Heart left ventricle (tissue), 13 donors: ENCODE measurements at regions not wholly inside any gene's neighbourhood (a gene's known extent, or its start where the extent isn't known, plus 50 kb on each side); places are given as distances from the start of the nearest gene placed in this dataset.

Experiments used
- CTCF ChIP-seq, 12 donors: fragments of 200-600 bp; sonication (generic) in 4 of 12; IDR thresholded peaks; one replicate each; pipeline versions ENCODE4 v1.5.0 to v1.8.0; 2018 to 2022; ENCODE audit warnings: antibody characterized with exemption in 12 of 12, mild to moderate bottlenecking in 5 of 12
- POLR2A ChIP-seq, 2 donors: fragments of 450-650 bp; IDR thresholded peaks; one replicate each; pipeline ENCODE4 v1.6.1; 2017; ENCODE audit warnings: antibody characterized with exemption in 2 of 2, mild to moderate bottlenecking in 2 of 2, moderate library complexity in 2 of 2
- donor health status: ischemic (EF 13 %, LVEDD 7.1; RV severe dilation, severe dysfunction).
- donor health status: DM: no; HTN: yes; CAD: no.
- donor health status: DM: no; HTN: no; CAD: no.
- donor health status: ischemic (EF 25% LVEDD 6.9; RV normal size, moderate dysfunction).
- donor health status: ischemic (EF 25% LVEDD 5.7; RV mildly dilated, moderate dysfunction).
- donor health status: ischemic (EF 35%, LVEDD 5.7; RV mildly dilated, moderate dysfunction).
- donor health status: nonischemic (EF 11% LVEDD 7.7; RV severe dilation, severe dysfunction).
- donor health status: DM: yes; HTN: yes; CAD: no.
- donor health status: PGD.
- donor health status: ischemic (EF 29% LVEDD 5.4; RV normal size, mild dysfunction).
- donor health status: nonischemic (EF 23%, LVEDD 6.1; RV moderate dilation, normal function).

DNA sequence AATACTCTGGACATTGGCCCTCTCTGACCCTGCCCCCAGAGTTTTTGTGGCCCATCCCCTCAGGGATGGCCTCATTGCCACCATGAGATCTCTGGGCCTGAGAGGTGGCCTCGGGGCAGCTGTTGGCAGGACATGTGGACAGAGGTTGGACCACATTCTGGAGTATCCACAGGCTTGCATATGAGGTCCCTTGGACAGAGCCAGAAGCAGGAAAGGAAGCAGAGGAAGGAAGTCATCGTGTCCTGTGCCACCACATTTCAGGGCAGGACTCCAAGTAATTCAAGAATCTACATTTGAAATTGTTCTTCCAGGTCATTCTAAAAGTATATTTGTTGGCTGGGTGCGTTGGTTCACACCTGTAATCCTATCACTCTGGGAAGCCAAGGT lies 95.9 kb upstream of the PPP2R5A start:
- TF ChIP-seq POLR2A (IDR thresholded peaks at IDR 0.05): no peak
- TF ChIP-seq CTCF (IDR thresholded peaks at IDR 0.05): no peak
